ENCODE measurements at regions not wholly inside any gene's neighbourhood (a gene's known extent, or its start where the extent isn't known, plus 50 kb on each side); places are given as distances from the start of the nearest gene placed in this dataset.

GRCh38 chrX:42477396-42477795 is 300.6 kb downstream of the PPP1R2C start:
- TF ChIP-seq, protein P1, sequence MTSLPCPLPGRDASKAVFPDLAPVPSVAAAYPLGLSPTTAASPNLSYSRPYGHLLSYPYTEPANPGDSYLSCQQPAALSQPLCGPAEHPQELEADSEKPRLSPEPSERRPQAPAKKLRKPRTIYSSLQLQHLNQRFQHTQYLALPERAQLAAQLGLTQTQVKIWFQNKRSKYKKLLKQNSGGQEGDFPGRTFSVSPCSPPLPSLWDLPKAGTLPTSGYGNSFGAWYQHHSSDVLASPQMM (CRISPR knock-in tag; IDR thresholded peaks at IDR 0.05), result no peak
- no peak for TF ChIP-seq RFX5 (IDR thresholded peaks at IDR 0.05; ENCODE audit: low read depth, low read length)
